ENCODE measurements at regions not wholly inside any gene's neighbourhood (a gene's known extent, or its start where the extent isn't known, plus 50 kb on each side); places are given as distances from the start of the nearest gene placed in this dataset.

DNA sequence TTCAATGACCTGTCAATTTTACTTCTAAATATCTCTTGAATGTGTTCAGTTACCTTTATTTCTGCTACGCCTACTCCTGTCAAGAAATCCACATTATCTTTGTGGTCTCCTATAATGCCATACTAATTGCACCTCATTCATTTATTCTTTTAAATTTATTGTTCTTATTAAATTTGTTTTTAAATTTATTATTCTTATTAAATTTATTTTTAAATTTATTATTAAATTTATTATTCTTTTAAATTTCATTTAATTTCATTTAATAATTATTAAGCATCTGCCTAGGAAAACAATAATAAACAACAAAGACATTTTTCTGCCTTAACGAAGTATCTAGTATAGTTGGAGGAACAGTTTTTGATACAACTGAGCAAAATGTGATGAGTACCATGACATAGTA lies 211.7 kb downstream of the ZPLD1 start:
- no peaks in the 10 kb centered on the region for H3K4me1 Mint-ChIP-seq (ENCODE audit: unreplicated experiment)
- H3K27me3 Mint-ChIP-seq: no peaks in the 10 kb centered on the region
- no peak for TF ChIP-seq CTCF (conservative IDR thresholded peaks at IDR 0.05)
- no peak overlapping the region for H3K27ac Mint-ChIP-seq
- H3K9me3 Mint-ChIP-seq: peaks cover 11% of the 10 kb centered on the region
- DNase-seq (ENCODE audit: extremely low spot score, unreplicated experiment): no peak
- no peak overlapping the region for H3K4me3 Mint-ChIP-seq
- no peaks in the 10 kb centered on the region for H3K36me3 Mint-ChIP-seq

- Mint-ChIP-seq H3K27ac (no peak overlapping the region), H3K36me3 (no peaks in the 10 kb centered on the region), H3K9me3 (peaks cover 7% of the 10 kb centered on the region), H3K27me3 (peaks cover 4% of the 10 kb centered on the region), H3K4me3 (no peak overlapping the region), H3K4me1 (ENCODE audit: unreplicated experiment) (no peaks in the 10 kb centered on the region)
- no peak for TF ChIP-seq CTCF (conservative IDR thresholded peaks at IDR 0.05)
- DNase-seq (ENCODE audit: extremely low spot score, unreplicated experiment): no peak
Observed at GRCh38 chr3:102660653-102661052, 225.8 kb downstream of the ZPLD1 start.

DNA sequence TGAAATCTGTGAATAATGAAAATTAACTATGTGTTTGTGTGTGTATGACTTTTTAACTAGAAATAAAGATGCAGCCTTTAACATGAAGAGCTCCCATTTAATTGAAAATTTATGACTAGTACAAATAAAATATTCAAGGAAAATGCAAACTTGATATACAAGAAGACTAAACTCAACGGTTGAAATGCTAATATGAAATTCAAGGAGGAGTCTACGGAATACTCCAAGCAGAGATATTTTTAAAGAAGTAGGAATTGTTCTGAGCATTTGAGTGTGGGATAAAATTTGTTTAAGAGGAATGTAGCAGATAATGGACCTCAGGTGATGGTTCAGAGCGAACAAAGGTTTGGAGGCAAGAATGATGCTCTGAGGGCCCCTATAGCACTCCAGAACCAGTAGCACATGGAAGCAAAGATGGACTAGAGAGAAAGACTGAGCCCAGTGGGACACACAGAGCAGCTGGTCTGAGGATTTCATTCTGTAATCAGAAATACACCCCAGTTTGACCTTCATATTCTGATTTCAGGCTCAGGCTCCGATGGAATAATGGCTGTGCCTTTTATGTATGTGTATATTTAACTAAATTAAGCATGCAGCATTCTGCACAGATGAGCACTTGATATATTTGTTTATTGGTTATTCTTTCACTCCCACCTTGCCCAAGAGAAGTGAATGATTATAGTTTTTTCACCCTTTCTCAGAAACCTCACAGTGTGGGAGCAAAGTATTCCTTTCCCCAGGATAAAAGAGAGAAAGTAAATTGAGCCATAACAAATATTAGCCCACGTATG lies 227.1 kb downstream of the ZPLD1 start:
- no peak for TF ChIP-seq CTCF (conservative IDR thresholded peaks at IDR 0.05)
- DNase-seq (ENCODE audit: extremely low spot score, unreplicated experiment): no peak
- no peaks in the 10 kb centered on the region for H3K4me1 Mint-ChIP-seq (ENCODE audit: unreplicated experiment)
- peaks cover 7% of the 10 kb centered on the region for H3K9me3 Mint-ChIP-seq
- no peak overlapping the region for H3K4me3 Mint-ChIP-seq
- H3K36me3 Mint-ChIP-seq: no peaks in the 10 kb centered on the region
- H3K27ac Mint-ChIP-seq: no peak overlapping the region
- H3K27me3 Mint-ChIP-seq: peaks cover 4% of the 10 kb centered on the region

DNA sequence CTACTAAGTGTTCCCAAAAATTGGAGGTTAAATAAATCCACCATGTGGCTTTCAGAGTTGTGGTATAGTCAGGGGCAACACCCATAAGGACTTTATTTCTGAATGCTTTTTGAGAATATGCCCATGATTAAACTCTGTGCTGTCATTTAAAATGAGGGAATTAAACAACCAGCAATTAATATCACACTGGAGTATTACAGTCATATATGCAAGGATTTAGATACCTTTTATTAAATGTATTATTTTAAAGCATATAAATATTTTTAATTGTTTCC lies 227.6 kb downstream of the ZPLD1 start:
- H3K4me3 Mint-ChIP-seq: no peak overlapping the region
- no peak for DNase-seq (ENCODE audit: extremely low spot score, unreplicated experiment)
- H3K27ac Mint-ChIP-seq: no peak overlapping the region
- H3K4me1 Mint-ChIP-seq (ENCODE audit: unreplicated experiment): no peaks in the 10 kb centered on the region
- peaks cover 4% of the 10 kb centered on the region for H3K27me3 Mint-ChIP-seq
- no peaks in the 10 kb centered on the region for H3K36me3 Mint-ChIP-seq
- no peak for TF ChIP-seq CTCF (conservative IDR thresholded peaks at IDR 0.05)
- peaks cover 7% of the 10 kb centered on the region for H3K9me3 Mint-ChIP-seq

DNA sequence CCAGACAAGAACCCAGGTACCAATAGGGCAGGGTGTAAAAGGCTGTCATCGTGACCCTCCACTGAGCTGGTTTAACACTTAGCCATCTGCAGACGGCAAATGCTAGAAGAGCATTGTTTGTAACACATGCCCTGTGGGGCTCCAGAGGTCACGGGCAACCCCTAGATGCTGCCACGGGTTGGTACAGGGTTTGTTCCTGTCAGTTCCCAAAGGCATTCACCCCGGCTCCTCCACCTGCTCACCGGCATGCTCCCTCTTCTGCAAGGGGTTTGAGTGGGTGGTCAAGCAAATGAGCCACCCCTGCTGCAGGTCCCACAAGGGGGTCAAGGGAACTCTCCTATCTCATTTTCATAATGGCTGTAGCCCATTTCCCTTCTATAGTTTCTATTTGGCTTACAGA lies 229.3 kb downstream of the ZPLD1 start:
- peaks cover 7% of the 10 kb centered on the region for H3K9me3 Mint-ChIP-seq
- DNase-seq (ENCODE audit: extremely low spot score, unreplicated experiment): no peak
- no peaks in the 10 kb centered on the region for H3K36me3 Mint-ChIP-seq
- TF ChIP-seq CTCF (conservative IDR thresholded peaks at IDR 0.05): no peak
- H3K4me3 Mint-ChIP-seq: no peak overlapping the region
- H3K27ac Mint-ChIP-seq: no peak overlapping the region
- no peaks in the 10 kb centered on the region for H3K4me1 Mint-ChIP-seq (ENCODE audit: unreplicated experiment)
- peaks cover 4% of the 10 kb centered on the region for H3K27me3 Mint-ChIP-seq

DNA sequence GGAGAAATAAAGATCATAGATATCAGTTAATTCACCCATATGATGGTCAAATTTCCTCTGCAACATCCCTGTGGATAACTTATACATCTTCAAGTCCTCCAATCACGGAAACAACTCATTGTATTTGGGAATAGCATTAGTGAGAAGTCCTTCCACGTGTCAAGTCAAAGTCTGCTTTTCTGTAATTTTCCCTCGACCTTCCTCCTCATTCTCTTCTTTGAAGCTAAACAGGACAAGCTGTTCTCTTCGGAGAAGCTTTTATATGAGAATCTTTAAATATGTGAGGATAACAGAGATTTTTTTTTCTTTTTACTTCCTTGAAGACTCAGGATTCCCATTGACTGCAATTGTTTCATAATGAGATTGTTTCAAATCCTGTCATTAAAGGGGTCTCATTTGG lies 230.4 kb downstream of the ZPLD1 start:
- TF ChIP-seq CTCF (conservative IDR thresholded peaks at IDR 0.05): no peak
- H3K9me3 Mint-ChIP-seq: peaks cover 7% of the 10 kb centered on the region
- H3K36me3 Mint-ChIP-seq: no peaks in the 10 kb centered on the region
- H3K4me3 Mint-ChIP-seq: no peak overlapping the region
- no peak overlapping the region for H3K27ac Mint-ChIP-seq
- DNase-seq (ENCODE audit: extremely low spot score, unreplicated experiment): no peak
- peaks cover 4% of the 10 kb centered on the region for H3K27me3 Mint-ChIP-seq
- no peaks in the 10 kb centered on the region for H3K4me1 Mint-ChIP-seq (ENCODE audit: unreplicated experiment)

All from type B pancreatic cell (in vitro differentiated cells).